ENCODE measurements at regions not wholly inside any gene's neighbourhood (a gene's known extent, or its start where the extent isn't known, plus 50 kb on each side); places are given as distances from the start of the nearest gene placed in this dataset.

- no peak for TF ChIP-seq CTCF (IDR thresholded peaks at IDR 0.05)
- no peak for TF ChIP-seq EP300 (IDR thresholded peaks at IDR 0.05)
- TF ChIP-seq POLR2A (IDR thresholded peaks at IDR 0.05) = no peak
- no peak for TF ChIP-seq POLR2AphosphoS5 (IDR thresholded peaks at IDR 0.05)
Measured at GRCh38 chr4:144456196-144456595, 189.8 kb upstream of the HHIP start.

All from upper lobe of left lung (tissue), 4 donors.